WTC11 (cell line): ENCODE measurements at regions not wholly inside any gene's neighbourhood (a gene's known extent, or its start where the extent isn't known, plus 50 kb on each side); places are given as distances from the start of the nearest gene placed in this dataset.

Source experiments
- CTCF ChIP-seq: fragments of 200-600 bp; IDR thresholded peaks from 2 replicates; pipeline ENCODE4 v1.8.0; 2022; ENCODE audit warnings: antibody characterized with exemption
- E2F1 ChIP-seq: sonication (generic); formaldehyde crosslinking; IDR thresholded peaks from 2 replicates; pipeline ENCODE4 v1.8.0; 2022; ENCODE audit warnings: mild to moderate bottlenecking, missing genetic modification reagents
- OVOL2 ChIP-seq: fragments of 250-450 bp; sonication (Bioruptor Pico); IDR thresholded peaks from 2 replicates; pipeline ENCODE4 v1.9.0; 2021; ENCODE audit warnings: mild to moderate bottlenecking, borderline replicate concordance
- SMAD3 ChIP-seq: sonication (generic); formaldehyde crosslinking; IDR thresholded peaks from 2 replicates; pipeline ENCODE4 v1.8.0; 2022; ENCODE audit warnings: missing genetic modification reagents, mild to moderate bottlenecking, borderline replicate concordance
- ZNF416 ChIP-seq: fragments of 250-450 bp; sonication (Bioruptor Pico); IDR thresholded peaks from 2 replicates; pipeline ENCODE4 v1.9.0; 2021; ENCODE audit warnings: mild to moderate bottlenecking, inconsistent platforms
- TF ChIP-seq, protein P1 (sequence below): fragments of 250-450 bp; sonication (Bioruptor Pico); IDR thresholded peaks from 2 replicates; pipeline ENCODE4 v1.9.0; 2021; ENCODE audit warnings: mild to moderate bottlenecking

GRCh38 chr2:60262178-60262577, 291.3 kb downstream of the BCL11A start:
- TF ChIP-seq, protein P1, sequence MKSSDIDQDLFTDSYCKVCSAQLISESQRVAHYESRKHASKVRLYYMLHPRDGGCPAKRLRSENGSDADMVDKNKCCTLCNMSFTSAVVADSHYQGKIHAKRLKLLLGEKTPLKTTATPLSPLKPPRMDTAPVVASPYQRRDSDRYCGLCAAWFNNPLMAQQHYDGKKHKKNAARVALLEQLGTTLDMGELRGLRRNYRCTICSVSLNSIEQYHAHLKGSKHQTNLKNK (CRISPR knock-in tag): no peak
- TF ChIP-seq CTCF (no peak), ZNF416 (no peak), E2F1 (CRISPR knock-in tag) (no peak), SMAD3 (CRISPR knock-in tag) (no peak), OVOL2 (no peak)
